ENCODE measurements at regions not wholly inside any gene's neighbourhood (a gene's known extent, or its start where the extent isn't known, plus 50 kb on each side); places are given as distances from the start of the nearest gene placed in this dataset.

GRCh38 chr4:38605753-38606586, 58.0 kb upstream of the KLF3 start:
- FAIRE-seq (peak; percentile 29), ATAC-seq (peak; percentile 68), DNase-seq (ENCODE audit: extremely low read depth in 1 of 4, low spot score in 3 of 4) (peak; percentile 24 to 58 (median 32))
- CTCF ChIA-PET (ENCODE audit: low intra/inter-chr PET ratio) = no interaction called here
- Histone ChIP-seq H3K9ac (ENCODE audit: insufficient read depth in 1 of 2, low read depth in 2 of 2, low read length in 2 of 2) (peak overlapping the region; percentile 6 to 56; a peak in 3 of 4 replicates), H3K9me3 (replicated peaks; ENCODE audit: control insufficient read depth, insufficient read depth, low read depth, low read length) (no peaks in the 10 kb centered on the region), H3K4me2 (ENCODE audit: insufficient read depth, low read length) (peak overlapping the region; percentile 67), H3K27ac (ENCODE audit: extremely low read depth, low read depth, low read length) (peak overlapping the region; percentile 67), H3K4me1 (replicated peaks in 1 of 2; ENCODE audit: control insufficient read depth in 2 of 2, insufficient read depth in 2 of 2, low read length in 2 of 2) (peaks cover 26 to 40% of the 10 kb centered on the region in 2 experiments; a peak in 4 of 5 replicates), H4K20me1 (replicated peaks; ENCODE audit: control insufficient read depth, insufficient read depth, low read length) (no peaks in the 10 kb centered on the region), H3K36me3 (ENCODE audit: control insufficient read depth, insufficient read depth, low read length) (no peaks in the 10 kb centered on the region), H3K79me2 (ENCODE audit: control insufficient read depth, insufficient read depth, low read length) (no peaks in the 10 kb centered on the region), H3K4me3 (no peak overlapping the region), H2AFZ (ENCODE audit: low read depth, low read length) (peak overlapping the region; percentile 91), H3K27me3 (ENCODE audit: control insufficient read depth in 2 of 2, insufficient read depth in 2 of 2, low read length in 2 of 2) (no peaks in the 10 kb centered on the region), H3K9me1 (ENCODE audit: control insufficient read depth, insufficient read depth, low read length) (no peaks in the 10 kb centered on the region)
- 55% methylated on average over 11 of the region's 12 CpGs for WGBS (ENCODE audit: insufficient coverage, low coverage, missing lambda C conversion rate)
- POLR2A ChIA-PET = interaction anchor here (0.6 to 1.0 kb wide), 2 partner anchors 15 to 18 kb away, joined by 3 read pairs; no protein-coding TSS in a partner anchor
- intact Hi-C loops (cut with micrococcal nuclease) = loop anchor here (5.0 kb wide), 1 partner anchor 84 kb away; no protein-coding TSS in a partner anchor
- in situ Hi-C loops (cut with MboI) = no loop called here
- BruUV-seq (replicated peaks) = no TSS peak
- TF ChIP-seq ZBTB40 (IDR thresholded peaks at IDR 0.05) (peak; percentile 73), ZBTB40 (CRISPR knock-in tag; IDR thresholded peaks at IDR 0.05) (no peak), ZNF224 (CRISPR knock-in tag; IDR thresholded peaks at IDR 0.05) (no peak), ZNF277 (CRISPR knock-in tag; IDR thresholded peaks at IDR 0.05; ENCODE audit: borderline replicate concordance) (no peak), ZBTB17 (CRISPR knock-in tag; IDR thresholded peaks at IDR 0.05) (no peak), NFRKB (IDR thresholded peaks at IDR 0.05; ENCODE audit: low read depth) (no peak), ZNF551 (CRISPR knock-in tag; IDR thresholded peaks at IDR 0.05) (no peak), ZBTB12 (CRISPR knock-in tag; IDR thresholded peaks at IDR 0.05) (no peak), GABPB1 (CRISPR knock-in tag; IDR thresholded peaks at IDR 0.05) (peak; percentile 63; the same call in 1 of the 2 replicates), MEIS2 (IDR thresholded peaks at IDR 0.05; ENCODE audit: partially characterized antibody) (no peak), CEBPB (tag; IDR thresholded peaks at IDR 0.05) (peak; percentile 69)

Data from K562 (cell line).